Left lung (tissue), 4 donors: ENCODE measurements at regions not wholly inside any gene's neighbourhood (a gene's known extent, or its start where the extent isn't known, plus 50 kb on each side); places are given as distances from the start of the nearest gene placed in this dataset.

Experiments used
- ATAC-seq: fragments of 200-7000 bp; cut with Tn5 transposase; one replicate; pipeline ENCODE4 v1.9.1; 2020; ENCODE audit warnings: moderate library complexity
- DNase-seq, 4 donors: peaks; one replicate each; pipeline ENCODE4 v3.0.0-alpha.2; 2013 to 2020
- H3K27ac ChIP-seq, 2 donors: fragments of 200-600 bp; sonication (generic) in 1 of 2; one replicate each; pipeline versions ENCODE4 v1.5.0 to v1.8.0; 2020 to 2021
- H3K27me3 ChIP-seq, 2 donors: fragments of 200-600 bp; sonication (generic) in 1 of 2; one replicate each; pipeline versions ENCODE4 v1.5.0 to v1.8.0; 2020 to 2021
- H3K36me3 ChIP-seq, 2 donors: fragments of 200-600 bp; sonication (generic) in 1 of 2; one replicate each; pipeline versions ENCODE4 v1.5.0 to v1.8.0; 2020 to 2021
- H3K4me1 ChIP-seq, 2 donors: fragments of 200-600 bp; one replicate each; pipeline ENCODE4 v1.8.0; 2021
- H3K4me3 ChIP-seq, 2 donors: fragments of 200-600 bp; sonication (generic) in 1 of 2; one replicate each; pipeline versions ENCODE4 v1.5.0 to v1.8.0; 2020 to 2021; ENCODE audit warnings: mild to moderate bottlenecking in 1 of 2
- H3K9me3 ChIP-seq, 2 donors: fragments of 200-600 bp; sonication (generic) in 1 of 2; one replicate each; pipeline versions ENCODE4 v1.5.0 to v1.8.0; 2020 to 2021
- CTCF ChIP-seq, 2 donors: fragments of 200-600 bp; sonication (generic) in 1 of 2; IDR thresholded peaks; one replicate each; pipeline versions ENCODE4 v1.5.0 to v1.8.0; 2021; ENCODE audit warnings: antibody characterized with exemption in 2 of 2
- intact Hi-C, 2 donors: fragments of 100-400 bp; cut with DNase I; formaldehyde crosslinking; loops; one replicate each; pipeline versions ENCODE4 v1.11.2 to v1.14.2; 2022
- donor health status: DM: no; HTN: yes; CAD: no.
- donor health status: DM: no; HTN: no; CAD: no.

- ATAC-seq (no peak), DNase-seq (peak in 1 of 4 donors; percentile 18)
- no peaks in the 10 kb centered on the region for H3K9me3 ChIP-seq
- H3K27me3 ChIP-seq, result peaks cover 0 to 13% of the 10 kb centered on the region in 2 donors
- H3K4me1 ChIP-seq, result no peaks in the 10 kb centered on the region
- no peaks in the 10 kb centered on the region for H3K36me3 ChIP-seq
- no peak for TF ChIP-seq CTCF (IDR thresholded peaks at IDR 0.05)
- intact Hi-C loops, result no loop called here
- H3K4me3 ChIP-seq, result no peak overlapping the region
- no peak overlapping the region for H3K27ac ChIP-seq
Observed at GRCh38 chr2:239668042-239668441, 267.2 kb upstream of the HDAC4 start.

GRCh38 chr2:239667431-239667985 lies 266.7 kb upstream of the HDAC4 start:
- no peaks in the 10 kb centered on the region for H3K9me3 ChIP-seq
- no peak for TF ChIP-seq CTCF (IDR thresholded peaks at IDR 0.05)
- no peaks in the 10 kb centered on the region for H3K36me3 ChIP-seq
- intact Hi-C loops, result no loop called here
- H3K27ac ChIP-seq, result no peak overlapping the region
- DNase-seq, result peak in 1 of 4 donors; percentile 10
- H3K4me1 ChIP-seq, result no peaks in the 10 kb centered on the region
- ATAC-seq, result no peak
- peaks cover 0 to 19% of the 10 kb centered on the region in 2 donors for H3K27me3 ChIP-seq
- H3K4me3 ChIP-seq, result no peak overlapping the region

- Histone ChIP-seq H3K36me3 (no peaks in the 10 kb centered on the region), H3K9me3 (no peaks in the 10 kb centered on the region), H3K27me3 (peaks cover 0 to 25% of the 10 kb centered on the region in 2 donors), H3K27ac (no peak overlapping the region), H3K4me3 (no peak overlapping the region), H3K4me1 (peaks cover 0 to under 1% of the 10 kb centered on the region in 2 donors)
- ATAC-seq (no peak), DNase-seq (no peak)
- no peak for TF ChIP-seq CTCF (IDR thresholded peaks at IDR 0.05)
- intact Hi-C loops, result no loop called here
Observed at GRCh38 chr2:239666855-239667376, 266.1 kb upstream of the HDAC4 start.

- intact Hi-C loops, result no loop called here
- no peaks in the 10 kb centered on the region for H3K36me3 ChIP-seq
- H3K27ac ChIP-seq, result no peak overlapping the region
- ATAC-seq (no peak), DNase-seq (no peak)
- H3K4me1 ChIP-seq, result peaks cover 0 to 7% of the 10 kb centered on the region in 2 donors
- H3K9me3 ChIP-seq, result no peaks in the 10 kb centered on the region
- no peak overlapping the region for H3K4me3 ChIP-seq
- TF ChIP-seq CTCF (IDR thresholded peaks at IDR 0.05), result no peak
- H3K27me3 ChIP-seq, result peaks cover 5 to 31% of the 10 kb centered on the region in 2 donors
Observed at GRCh38 chr2:239666053-239666854, 265.4 kb upstream of the HDAC4 start.

- DNase-seq (no peak), ATAC-seq (no peak)
- Histone ChIP-seq H3K9me3 (no peaks in the 10 kb centered on the region), H3K4me3 (no peak overlapping the region), H3K4me1 (peaks cover 0 to 22% of the 10 kb centered on the region in 2 donors), H3K27me3 (peaks cover 5 to 43% of the 10 kb centered on the region in 2 donors), H3K27ac (no peak overlapping the region), H3K36me3 (no peaks in the 10 kb centered on the region)
- intact Hi-C loops, result no loop called here
- no peak for TF ChIP-seq CTCF (IDR thresholded peaks at IDR 0.05)
Observed at GRCh38 chr2:239664216-239664810, 263.5 kb upstream of the HDAC4 start.
